ENCODE measurements at regions not wholly inside any gene's neighbourhood (a gene's known extent, or its start where the extent isn't known, plus 50 kb on each side); places are given as distances from the start of the nearest gene placed in this dataset.

GRCh38 chr13:74243637-74244526 lies 109.7 kb upstream of the KLF12 start:
- Histone ChIP-seq H3K27ac (ENCODE audit: extremely low read length, insufficient read depth, low read length) (no peak overlapping the region), H3K9ac (ENCODE audit: insufficient read depth, low read depth, low read length) (no peak overlapping the region), H2AFZ (ENCODE audit: low read length) (no peak overlapping the region), H3K36me3 (replicated peaks in 1 of 2; ENCODE audit: control insufficient read depth in 1 of 2, insufficient read depth in 2 of 2, low read length in 2 of 2) (no peaks in the 10 kb centered on the region), H3K4me2 (ENCODE audit: low read depth, low read length) (no peak overlapping the region), H3K4me1 (ENCODE audit: insufficient read depth, low read length) (no peaks in the 10 kb centered on the region), H3K79me2 (ENCODE audit: insufficient read depth, low read length) (no peaks in the 10 kb centered on the region), H4K20me1 (ENCODE audit: insufficient read depth, low read length) (no peaks in the 10 kb centered on the region), H3K4me3 (replicated peaks in 1 of 3; ENCODE audit: insufficient read depth in 1 of 3, low read depth in 2 of 3, low read length in 3 of 3) (no peak overlapping the region), H3K27me3 (ENCODE audit: control insufficient read depth in 1 of 2, insufficient read depth in 2 of 2, low read length in 2 of 2) (peaks cover 0 to 1% of the 10 kb centered on the region in 2 experiments; a peak in 1 of 5 replicates), H3K9me3 (ENCODE audit: low read length) (no peaks in the 10 kb centered on the region)
- in situ Hi-C loops (cut with HindIII; ENCODE audit: extremely low pct_ligation_motif_present, low pct_unique_long_range_greater_than_20kb) (no loop called here), intact Hi-C loops (cut with micrococcal nuclease; ENCODE audit: unreplicated experiment) (no loop called here)
- ATAC-seq = no peak
- BruUV-seq (replicated peaks) = no TSS peak
- WGBS (ENCODE audit: low lambda C conversion rate) = 33% methylated on average over 5 of the region's 5 CpGs
- CTCF ChIA-PET (ENCODE audit: low intra/inter-chr PET ratio, low total read pairs) = no interaction called here
- FAIRE-seq = no peak
- POLR2A ChIA-PET = no interaction called here
- no peak for DNase-seq (ENCODE audit: low spot score)
- TF ChIP-seq, protein P1, sequence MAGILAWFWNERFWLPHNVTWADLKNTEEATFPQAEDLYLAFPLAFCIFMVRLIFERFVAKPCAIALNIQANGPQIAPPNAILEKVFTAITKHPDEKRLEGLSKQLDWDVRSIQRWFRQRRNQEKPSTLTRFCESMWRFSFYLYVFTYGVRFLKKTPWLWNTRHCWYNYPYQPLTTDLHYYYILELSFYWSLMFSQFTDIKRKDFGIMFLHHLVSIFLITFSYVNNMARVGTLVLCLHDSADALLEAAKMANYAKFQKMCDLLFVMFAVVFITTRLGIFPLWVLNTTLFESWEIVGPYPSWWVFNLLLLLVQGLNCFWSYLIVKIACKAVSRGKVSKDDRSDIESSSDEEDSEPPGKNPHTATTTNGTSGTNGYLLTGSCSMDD (CRISPR knock-in tag; IDR thresholded peaks at IDR 0.05) = no peak
- no peak for TF ChIP-seq HNRNPH1 (optimal IDR thresholded peaks at IDR 0.05; ENCODE audit: low read depth, low read length)
- TF ChIP-seq ASH2L (IDR thresholded peaks at IDR 0.05; ENCODE audit: insufficient read length, low read depth, low read length) = no peak
- no peak for TF ChIP-seq ZBTB40 (IDR thresholded peaks at IDR 0.05)
- TF ChIP-seq ZBTB40 (CRISPR knock-in tag; IDR thresholded peaks at IDR 0.05) = no peak
- no peak for TF ChIP-seq ZKSCAN5 (CRISPR knock-in tag; IDR thresholded peaks at IDR 0.05)
- TF ChIP-seq HNRNPLL (IDR thresholded peaks at IDR 0.05; ENCODE audit: low read depth, low read length, poor library complexity, severe bottlenecking) = no peak
- no peak for TF ChIP-seq ZNF546 (CRISPR knock-in tag; conservative IDR thresholded peaks at IDR 0.05)
- TF ChIP-seq, protein P2, sequence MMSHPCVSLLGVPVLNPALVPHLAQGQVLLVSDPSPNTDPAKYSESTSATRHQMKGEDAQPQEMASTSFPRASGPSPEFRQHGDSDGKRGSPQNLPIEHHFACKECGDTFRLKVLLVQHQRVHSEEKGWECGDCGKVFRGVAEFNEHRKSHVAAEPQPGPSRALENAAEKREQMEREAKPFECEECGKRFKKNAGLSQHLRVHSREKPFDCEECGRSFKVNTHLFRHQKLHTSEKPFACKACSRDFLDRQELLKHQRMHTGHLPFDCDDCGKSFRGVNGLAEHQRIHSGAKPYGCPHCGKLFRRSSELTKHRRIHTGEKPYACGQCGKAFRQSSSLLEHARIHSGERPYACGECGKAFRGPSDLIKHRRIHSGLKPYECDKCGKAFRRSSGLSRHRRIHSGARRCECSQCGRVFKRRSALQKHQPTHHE (CRISPR knock-in tag; IDR thresholded peaks at IDR 0.05; ENCODE audit: borderline replicate concordance) = no peak
- no peak for TF ChIP-seq MEIS2 (CRISPR knock-in tag; IDR thresholded peaks at IDR 0.05)
